Inflammatory macrophage (primary cell): ENCODE measurements at regions not wholly inside any gene's neighbourhood (a gene's known extent, or its start where the extent isn't known, plus 50 kb on each side); places are given as distances from the start of the nearest gene placed in this dataset.

Experiments used
- DNase-seq, 2 donors: peaks; one replicate each; pipeline ENCODE4 v3.0.0-alpha.2; 2020 to 2022

DNA sequence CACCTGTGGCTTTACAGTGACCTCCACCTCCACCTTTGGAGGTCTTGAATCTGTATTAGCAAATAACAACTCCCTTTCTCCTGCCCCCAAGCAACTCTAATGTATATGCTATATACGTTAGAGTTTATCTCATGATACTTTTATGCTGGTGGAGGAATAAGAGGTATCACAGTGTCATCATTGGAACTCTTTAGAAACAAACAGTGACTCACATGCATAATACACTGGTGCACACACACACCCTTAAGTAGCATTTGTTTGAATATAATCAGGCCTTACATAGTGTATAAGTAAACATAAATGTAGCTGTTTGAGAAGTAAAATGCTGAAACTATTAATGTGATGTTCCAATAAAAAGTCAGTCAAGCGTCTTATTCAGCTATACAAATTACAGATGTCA lies 280.2 kb upstream of the C2CD4B start:
- no peak for DNase-seq

DNA sequence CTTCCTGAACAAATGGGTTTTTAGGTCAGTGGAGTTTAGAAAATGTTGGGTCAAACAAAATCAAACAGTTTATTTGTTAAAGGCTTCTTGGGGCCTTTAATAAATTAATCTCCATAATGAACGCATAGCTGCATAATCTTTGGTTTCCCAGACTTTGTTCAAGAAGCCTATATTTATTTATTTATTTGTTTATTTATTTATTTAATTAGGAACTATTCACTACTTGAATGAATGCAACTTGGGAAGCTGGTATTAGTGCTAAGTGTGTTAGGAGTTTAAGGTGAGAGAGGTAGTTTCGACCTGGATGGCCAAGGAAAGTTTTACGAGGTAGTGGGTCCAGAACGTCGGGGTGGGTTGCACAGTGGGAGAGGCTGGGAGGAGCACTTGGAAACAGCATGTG lies 281.9 kb upstream of the C2CD4B start:
- no peak for DNase-seq

DNA sequence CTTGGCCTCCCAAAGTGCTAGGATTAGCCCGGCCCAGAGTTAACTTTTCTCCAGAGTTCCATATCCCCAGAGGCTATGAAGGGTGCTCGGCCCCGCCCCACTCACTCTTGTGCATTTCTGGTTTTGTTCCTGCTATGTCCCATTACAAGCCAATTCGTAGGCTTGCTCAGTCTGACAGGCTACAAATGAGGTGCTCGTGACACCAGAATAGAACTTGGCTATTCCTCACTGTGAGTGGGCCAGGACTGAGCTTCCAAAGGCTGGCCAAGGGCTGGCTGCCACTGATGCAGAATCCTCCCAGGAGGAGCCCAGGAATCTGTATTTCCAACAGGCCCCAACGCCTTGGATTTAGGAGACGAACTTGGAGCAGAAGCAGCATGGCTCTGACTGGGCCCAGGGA lies 282.7 kb upstream of the C2CD4B start:
- DNase-seq = no peak

DNA sequence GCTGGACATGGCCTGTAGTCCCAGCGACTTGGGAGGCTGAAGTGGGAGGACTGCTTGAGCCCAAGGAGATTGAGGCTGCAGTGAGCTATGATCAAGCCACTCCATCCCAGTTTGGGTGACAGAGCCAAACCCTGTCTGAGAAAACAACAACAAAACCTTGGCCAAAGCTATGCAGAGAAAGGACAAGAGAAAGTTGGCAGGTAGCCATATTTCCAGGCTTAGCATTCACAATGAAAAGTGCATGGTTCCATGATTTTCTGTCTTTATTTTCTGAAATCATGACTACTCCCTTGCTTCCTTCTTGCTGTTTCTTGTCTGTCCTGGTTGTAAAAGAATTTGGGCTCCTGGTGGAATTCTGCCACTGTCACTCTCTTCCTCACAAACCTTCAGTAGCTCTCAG lies 284.6 kb upstream of the C2CD4B start:
- no peak for DNase-seq

GRCh38 chr15:62450061-62450460 lies 285.0 kb upstream of the C2CD4B start:
- no peak for DNase-seq

DNA sequence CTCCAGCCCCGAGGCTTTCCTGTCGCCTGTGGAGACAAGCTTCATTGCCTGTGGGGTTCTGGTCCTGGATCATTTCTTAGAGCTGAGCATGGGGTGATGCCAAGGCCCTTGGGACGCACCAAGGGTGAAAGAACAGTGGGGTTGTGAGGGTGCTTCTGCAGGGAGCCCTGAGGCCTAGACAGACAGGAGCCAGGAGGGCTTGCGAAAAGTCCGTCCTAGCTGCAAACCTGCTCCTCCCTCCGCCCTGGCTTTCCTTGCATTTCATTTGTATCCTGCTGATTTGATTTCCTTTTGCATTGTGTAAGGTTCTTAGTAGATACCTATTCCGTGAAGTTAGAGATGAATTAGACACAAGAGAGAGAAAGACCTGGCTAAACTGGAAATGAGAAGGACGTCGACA lies 286.9 kb upstream of the C2CD4B start:
- DNase-seq = no peak

DNA sequence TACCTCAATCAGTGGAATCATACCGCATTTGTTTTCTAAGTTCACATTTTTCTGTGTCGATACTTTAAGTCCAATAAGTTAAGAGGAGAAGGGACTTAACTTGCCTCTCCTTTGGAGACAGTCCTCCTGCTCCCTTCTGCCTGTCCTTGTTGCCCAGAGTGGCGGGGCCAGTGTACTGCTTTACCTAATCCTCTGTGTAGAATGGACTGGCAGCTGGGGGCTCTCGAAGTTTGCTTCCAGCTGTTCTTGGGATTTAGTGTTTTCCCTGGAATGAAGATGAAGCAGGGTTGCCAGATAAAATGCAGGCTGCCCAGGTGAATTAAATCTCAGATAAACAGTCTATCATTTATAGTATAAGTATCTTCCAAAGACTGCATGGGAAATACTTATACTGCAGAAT lies 287.6 kb upstream of the C2CD4B start:
- no peak for DNase-seq

- DNase-seq = no peak
Observed at GRCh38 chr15:62453375-62453774, 288.3 kb upstream of the C2CD4B start.

- DNase-seq = no peak
Observed at GRCh38 chr15:62453981-62454380, 288.9 kb upstream of the C2CD4B start.

GRCh38 chr15:62454567-62455172 lies 289.6 kb upstream of the C2CD4B start:
- DNase-seq = no peak

DNA sequence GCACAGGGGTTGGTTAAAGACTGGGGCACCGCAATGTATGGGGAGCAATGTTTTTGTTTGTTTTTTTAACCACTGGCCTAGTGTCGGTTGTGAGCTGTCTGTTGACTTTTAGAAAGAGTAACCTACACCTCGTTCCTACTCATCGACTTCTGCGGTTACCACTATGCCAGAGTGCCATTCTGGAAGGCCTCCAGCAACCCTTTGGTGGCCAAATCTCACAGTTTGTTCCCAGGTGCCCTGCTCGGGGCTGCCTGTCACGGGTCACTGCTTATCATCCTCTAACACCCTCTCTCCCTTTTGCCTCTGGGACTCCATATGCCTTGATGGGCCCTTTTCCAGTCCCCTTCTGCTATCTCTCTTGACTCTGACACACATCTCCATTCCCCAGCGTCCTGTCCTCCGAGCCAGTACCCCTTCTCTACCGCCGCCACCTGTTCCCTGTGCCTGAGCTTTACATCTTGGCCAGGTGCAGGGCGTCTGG lies 290.4 kb upstream of the C2CD4B start:
- DNase-seq = no peak

DNA sequence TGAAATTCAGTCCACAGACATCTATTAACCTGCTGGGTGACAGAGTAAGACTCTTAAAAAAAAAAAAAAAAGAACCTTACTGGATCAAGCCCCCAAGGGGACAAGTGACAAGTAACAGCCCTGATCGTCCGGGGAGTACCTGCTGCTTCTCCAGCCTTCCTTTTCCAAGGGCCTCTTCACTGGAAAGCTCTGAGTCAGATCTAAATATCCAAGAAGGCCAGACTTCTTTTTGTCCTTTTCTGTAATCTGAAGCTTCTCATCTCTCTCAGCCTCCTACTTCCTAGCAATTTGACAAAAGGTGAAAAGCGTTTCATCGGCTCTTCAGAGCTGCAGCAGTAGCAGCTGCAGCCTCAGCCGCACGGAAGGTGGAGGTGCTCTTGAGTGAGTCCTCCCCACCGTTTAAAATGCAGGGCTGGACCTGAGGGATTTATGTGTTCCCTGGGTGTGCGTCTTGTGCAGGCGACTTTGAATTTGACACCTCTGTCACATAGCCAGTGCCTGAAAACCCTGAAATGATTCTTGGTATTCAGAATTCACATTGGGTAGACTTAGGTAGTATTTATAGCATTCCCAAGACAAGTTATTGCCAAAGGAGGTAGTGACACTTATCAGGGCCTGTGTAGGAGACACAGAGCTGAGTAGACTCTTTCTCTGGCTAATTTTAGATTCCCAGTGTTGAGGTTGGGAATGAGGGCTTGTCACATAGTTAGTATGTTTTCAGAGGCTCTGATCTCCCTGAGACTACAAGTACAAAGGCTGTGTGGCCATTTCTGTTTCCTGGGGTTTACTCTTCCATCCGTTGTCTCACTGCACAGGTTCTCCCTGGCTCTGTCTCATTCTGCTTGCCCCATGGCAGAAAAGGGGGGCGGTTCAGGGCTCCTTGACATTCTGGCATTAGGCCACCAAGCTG lies 291.2 kb upstream of the C2CD4B start:
- no peak for DNase-seq

- DNase-seq = no peak
Observed at GRCh38 chr15:62457100-62457499, 292.0 kb upstream of the C2CD4B start.

DNA sequence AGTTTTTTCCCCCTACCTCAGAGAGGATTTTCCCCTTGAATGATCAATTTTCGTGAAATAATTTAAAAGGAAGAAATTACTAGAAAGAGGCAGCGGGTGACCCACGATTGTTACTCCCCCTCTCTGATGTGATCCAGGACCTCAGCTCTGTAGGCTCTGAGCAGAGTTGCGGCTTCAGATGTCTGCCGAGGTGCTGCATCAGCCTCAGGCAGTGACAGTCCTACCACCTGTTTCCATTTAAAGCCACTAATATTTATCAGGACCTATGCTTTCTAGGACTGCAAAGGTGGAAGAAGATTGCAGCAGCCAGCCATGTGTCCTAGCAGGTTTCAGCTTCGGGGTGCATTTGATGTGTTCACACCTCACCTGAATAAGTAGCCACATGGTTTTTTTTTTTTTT lies 294.8 kb upstream of the C2CD4B start:
- DNase-seq = no peak

- no peak for DNase-seq
Observed at GRCh38 chr15:62462268-62462667, 297.2 kb upstream of the C2CD4B start.

GRCh38 chr15:62462721-62463120 lies 297.6 kb upstream of the C2CD4B start:
- DNase-seq = no peak

- no peak for DNase-seq
Observed at GRCh38 chr15:62464705-62465104, 299.6 kb upstream of the C2CD4B start.

DNA sequence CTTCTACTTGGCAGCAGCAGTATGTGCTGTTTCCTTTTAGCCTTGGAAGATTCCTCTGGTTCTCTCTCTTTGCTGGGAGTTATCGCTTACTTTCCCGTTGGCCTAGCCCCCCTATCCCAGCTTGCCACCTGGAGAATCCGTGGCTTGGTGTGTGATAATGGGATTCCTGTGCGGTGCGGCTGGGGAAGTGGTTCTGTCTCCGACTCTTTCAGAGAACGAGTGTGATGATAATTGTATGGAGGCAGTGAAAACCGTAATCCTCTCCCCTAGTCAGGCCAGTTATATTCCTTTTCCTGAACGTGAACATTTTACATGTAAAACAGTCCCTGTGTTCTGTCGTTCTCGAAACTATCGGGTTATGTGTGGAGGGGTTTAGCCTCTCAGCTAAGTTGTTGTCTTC lies 300.1 kb upstream of the C2CD4B start:
- no peak for DNase-seq

DNA sequence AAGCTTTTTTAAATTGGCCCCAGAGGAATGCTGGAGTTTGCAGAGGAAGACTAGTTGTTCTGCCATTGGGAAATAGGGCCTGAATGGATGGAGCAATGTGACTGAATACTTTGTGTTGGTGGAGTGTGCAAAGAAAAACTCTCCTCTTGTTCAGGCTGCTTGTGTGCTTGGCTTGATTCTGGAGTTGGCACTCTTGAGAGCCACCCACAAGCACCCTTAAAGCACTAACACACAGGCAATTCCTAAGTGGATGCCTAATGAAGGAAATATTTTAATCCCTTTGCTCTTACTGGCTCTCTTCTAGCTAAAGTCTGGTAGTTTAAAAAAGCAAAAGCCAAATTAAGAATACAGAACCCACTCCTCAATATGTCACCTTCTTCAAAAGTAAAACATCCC lies 304.4 kb upstream of the C2CD4B start:
- no peak for DNase-seq

DNA sequence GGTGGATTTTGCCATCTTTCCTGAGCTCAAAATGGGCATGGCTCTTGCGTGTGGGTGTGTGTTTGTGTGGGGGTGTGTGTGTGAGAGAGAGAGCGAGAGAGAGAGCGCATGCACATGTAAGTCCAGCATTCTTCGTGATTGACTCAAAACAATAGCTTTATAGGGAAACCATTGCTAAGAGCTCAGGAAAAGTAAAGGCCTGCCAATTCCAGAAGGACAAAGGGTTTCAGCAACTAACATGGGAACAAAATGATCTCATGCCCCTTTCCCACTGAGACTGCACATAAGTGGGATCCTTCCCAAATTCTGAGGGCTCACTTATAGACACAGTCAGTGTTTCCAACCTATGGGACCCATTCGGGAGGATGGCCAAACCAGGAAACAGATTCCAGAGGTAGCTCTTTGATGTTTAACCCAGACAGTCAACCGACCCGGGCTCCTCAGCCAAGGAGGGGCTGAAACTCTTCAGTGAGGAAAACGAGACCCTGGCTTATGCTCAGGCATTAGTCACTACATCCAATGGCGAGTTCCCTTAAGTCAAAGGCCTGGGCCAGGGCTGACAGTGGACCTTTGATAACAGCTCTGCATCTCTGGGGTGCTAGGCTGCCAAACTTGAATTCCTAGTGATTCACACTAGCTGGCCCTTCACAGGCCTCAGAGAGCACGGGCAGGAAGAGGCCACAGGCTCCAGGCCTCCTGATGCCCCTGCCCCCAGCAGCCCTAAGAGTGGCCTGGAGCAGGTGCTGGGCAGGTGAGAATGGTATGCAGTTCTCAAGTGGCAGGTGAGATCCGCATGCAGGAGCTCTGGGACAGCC lies 305.0 kb upstream of the C2CD4B start:
- DNase-seq = no peak

DNA sequence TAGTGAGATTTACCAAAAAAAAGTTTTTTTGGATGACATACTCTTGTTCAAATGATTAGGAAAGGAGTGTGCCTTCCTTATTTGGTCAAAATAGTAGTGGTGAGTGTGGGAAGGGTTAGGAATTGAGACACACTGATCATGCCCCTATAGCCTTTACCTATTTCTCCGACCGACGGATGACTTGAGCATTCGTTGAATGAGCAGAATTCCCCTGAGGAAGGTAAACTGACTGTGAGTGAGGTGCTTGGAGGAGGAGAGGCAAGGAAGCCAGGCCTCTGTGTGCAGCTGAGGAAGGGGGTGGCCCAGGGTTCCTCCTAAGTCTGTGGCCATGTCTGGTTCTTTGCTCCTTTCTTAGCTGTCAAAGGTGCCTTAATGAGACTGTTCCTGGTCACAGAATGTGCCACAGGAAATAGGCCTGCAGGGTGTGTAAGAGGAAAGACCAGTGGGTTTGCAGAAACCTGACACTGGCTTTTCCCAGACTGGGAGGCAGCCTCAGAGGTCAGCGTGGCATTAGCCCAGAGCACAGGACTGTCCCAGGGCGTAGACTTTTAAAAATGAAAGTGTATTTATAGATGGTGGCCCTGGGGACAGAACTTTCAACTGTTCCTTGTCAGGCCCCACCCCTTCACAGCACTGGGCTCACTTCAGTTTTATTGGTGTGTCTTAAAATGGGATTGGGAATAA lies 307.7 kb upstream of the C2CD4B start:
- DNase-seq = no peak

DNA sequence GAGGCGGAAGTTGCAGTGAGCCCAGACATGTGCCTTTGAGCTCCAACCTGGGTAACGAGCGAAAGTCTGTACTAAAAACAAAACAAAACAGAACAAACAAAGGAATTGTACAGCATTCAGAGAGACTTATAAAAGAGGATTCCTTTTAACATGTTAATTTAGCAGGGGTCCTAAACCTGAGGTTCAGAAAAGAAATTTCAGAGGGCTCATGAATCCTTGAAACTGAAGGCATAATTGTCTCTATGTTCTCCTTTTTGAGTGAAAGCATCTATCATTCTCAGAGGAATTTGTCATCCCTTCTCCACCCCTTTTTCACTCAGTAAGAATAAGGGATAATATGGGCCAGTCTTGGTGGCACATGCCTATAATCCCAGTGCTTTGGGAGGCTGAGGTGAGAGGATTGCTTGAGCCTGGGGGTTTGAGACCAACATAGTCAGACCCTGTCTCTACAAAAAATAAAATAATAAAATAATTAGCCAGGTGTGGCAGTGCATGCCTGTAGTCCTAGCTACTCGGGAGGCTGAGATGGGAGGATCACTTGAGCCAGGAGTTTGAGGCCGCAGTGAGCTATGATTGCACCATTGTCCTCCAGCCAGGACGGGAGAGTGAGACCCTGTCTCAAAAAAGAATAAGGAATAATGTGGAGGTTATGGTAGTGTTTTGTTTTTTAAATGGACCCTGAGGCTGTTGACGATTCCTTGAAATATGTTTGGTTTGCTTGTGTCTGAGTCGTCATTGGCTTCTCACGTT lies 309.1 kb upstream of the C2CD4B start:
- no peak for DNase-seq
